Neural progenitor cell (in vitro differentiated cells): ENCODE measurements at regions not wholly inside any gene's neighbourhood (a gene's known extent, or its start where the extent isn't known, plus 50 kb on each side); places are given as distances from the start of the nearest gene placed in this dataset.

Experiments
- CTCF ChIP-seq: fragments of 200-600 bp; sonication (generic); IDR thresholded peaks from 2 replicates; pipeline ENCODE4 v1.5.1; 2017; ENCODE audit warnings: antibody characterized with exemption, mild to moderate bottlenecking
- EZH2phosphoT487 ChIP-seq: fragments of 200-600 bp; sonication (generic); IDR thresholded peaks from 2 replicates; pipeline ENCODE4 v1.6.1; 2017; ENCODE audit warnings: antibody characterized with exemption

- TF ChIP-seq EZH2phosphoT487 (no peak), CTCF (no peak)
Measured at GRCh38 chr4:45284400-45285085, 558.2 kb upstream of the GNPDA2 start.
